Suppressor macrophage treated with lipopolysaccharide for 4 hours (primary cell): ENCODE measurements at regions not wholly inside any gene's neighbourhood (a gene's known extent, or its start where the extent isn't known, plus 50 kb on each side); places are given as distances from the start of the nearest gene placed in this dataset.
"Not testable (repeated sequence)": the region's sequence is repeated elsewhere in the genome, so short reads cannot be mapped to it uniquely, and the experiment has no call there.

Source experiments
- DNase-seq: peaks from one replicate; pipeline ENCODE4 v3.0.0-alpha.2; 2020

GRCh38 chr12:128098730-128099129, 168.2 kb upstream of the TMEM132C start:
- DNase-seq, result no peak

- DNase-seq, result no peak
These were observed 163.8 kb upstream of the TMEM132C start for GRCh38 chr12:128103152-128103551.

GRCh38 chr12:128109236-128109635, 157.7 kb upstream of the TMEM132C start:
- DNase-seq, result no peak

- no peak for DNase-seq
These were observed 157.3 kb upstream of the TMEM132C start for GRCh38 chr12:128109636-128110035.

- DNase-seq, result no peak
These were observed 155.6 kb upstream of the TMEM132C start for GRCh38 chr12:128111333-128111732.

GRCh38 chr12:128111951-128112350, 155.0 kb upstream of the TMEM132C start:
- DNase-seq, result no peak

GRCh38 chr12:128113250-128113649, 153.7 kb upstream of the TMEM132C start:
- DNase-seq, result not testable (repeated sequence)

- DNase-seq, result no peak
These were observed 152.5 kb upstream of the TMEM132C start for GRCh38 chr12:128114485-128114884.

- no peak for DNase-seq
These were observed 150.4 kb upstream of the TMEM132C start for GRCh38 chr12:128116537-128116936.

- no peak for DNase-seq
These were observed 146.9 kb upstream of the TMEM132C start for GRCh38 chr12:128120035-128120434.

- DNase-seq, result no peak
These were observed 145.5 kb upstream of the TMEM132C start for GRCh38 chr12:128121424-128121823.

- DNase-seq, result no peak
These were observed 143.9 kb upstream of the TMEM132C start for GRCh38 chr12:128123096-128123495.

- no peak for DNase-seq
These were observed 135.0 kb upstream of the TMEM132C start for GRCh38 chr12:128131955-128132354.

GRCh38 chr12:128133321-128134073, 133.5 kb upstream of the TMEM132C start:
- DNase-seq, result no peak

- no peak for DNase-seq
These were observed 129.8 kb upstream of the TMEM132C start for GRCh38 chr12:128137140-128137539.

GRCh38 chr12:128138125-128138524, 128.8 kb upstream of the TMEM132C start:
- no peak for DNase-seq

- DNase-seq, result no peak
These were observed 126.4 kb upstream of the TMEM132C start for GRCh38 chr12:128140551-128140950.

GRCh38 chr12:128150961-128151360, 116.0 kb upstream of the TMEM132C start:
- DNase-seq, result no peak

- no peak for DNase-seq
These were observed 111.4 kb upstream of the TMEM132C start for GRCh38 chr12:128155571-128155970.

- no peak for DNase-seq
These were observed 103.9 kb upstream of the TMEM132C start for GRCh38 chr12:128163086-128163485.

GRCh38 chr12:128164533-128164932, 102.4 kb upstream of the TMEM132C start:
- DNase-seq, result no peak

GRCh38 chr12:128165387-128165786, 101.6 kb upstream of the TMEM132C start:
- no peak for DNase-seq

- DNase-seq, result no peak
These were observed 98.7 kb upstream of the TMEM132C start for GRCh38 chr12:128168273-128168672.

GRCh38 chr12:128170181-128170580, 96.8 kb upstream of the TMEM132C start:
- no peak for DNase-seq

GRCh38 chr12:128178565-128178964, 88.4 kb upstream of the TMEM132C start:
- DNase-seq, result no peak
